NCI-H2029 (cell line): ENCODE measurements at regions not wholly inside any gene's neighbourhood (a gene's known extent, or its start where the extent isn't known, plus 50 kb on each side); places are given as distances from the start of the nearest gene placed in this dataset.

Experiments used
- DNase-seq: peaks from one replicate; lab custom pipeline; 2025; lab: John Stamatoyannopoulos, UW

GRCh38 chr4:181503687-181504390, 739.4 kb upstream of the TENM3 start:
- DNase-seq = no peak

GRCh38 chr4:181504924-181505323, 738.3 kb upstream of the TENM3 start:
- DNase-seq = no peak

GRCh38 chr4:181507180-181507835, 735.9 kb upstream of the TENM3 start:
- no peak for DNase-seq

GRCh38 chr4:181507938-181508337, 735.3 kb upstream of the TENM3 start:
- DNase-seq = no peak

GRCh38 chr4:181508601-181509000, 734.6 kb upstream of the TENM3 start:
- no peak for DNase-seq

- no peak for DNase-seq
Observed at GRCh38 chr4:181509073-181509472, 734.1 kb upstream of the TENM3 start.

- DNase-seq = no peak
Observed at GRCh38 chr4:181517491-181517890, 725.7 kb upstream of the TENM3 start.

- no peak for DNase-seq
Observed at GRCh38 chr4:181520790-181521189, 722.4 kb upstream of the TENM3 start.

GRCh38 chr4:181523973-181524372, 719.2 kb upstream of the TENM3 start:
- no peak for DNase-seq

- no peak for DNase-seq
Observed at GRCh38 chr4:181524499-181524898, 718.7 kb upstream of the TENM3 start.

GRCh38 chr4:181525634-181526033, 717.6 kb upstream of the TENM3 start:
- DNase-seq = no peak

- DNase-seq = peak; percentile 73
Observed at GRCh38 chr4:181528570-181529184, 714.5 kb upstream of the TENM3 start.

- peak; percentile 12 for DNase-seq
Observed at GRCh38 chr4:181529537-181529936, 713.7 kb upstream of the TENM3 start.

- DNase-seq = no peak
Observed at GRCh38 chr4:181536196-181536746, 706.9 kb upstream of the TENM3 start.

GRCh38 chr4:181536811-181537434, 706.3 kb upstream of the TENM3 start:
- no peak for DNase-seq

GRCh38 chr4:181538431-181538830, 704.8 kb upstream of the TENM3 start:
- DNase-seq = no peak

GRCh38 chr4:181541396-181541795, 701.8 kb upstream of the TENM3 start:
- no peak for DNase-seq

- peak; percentile 32 for DNase-seq
Observed at GRCh38 chr4:181548873-181549575, 694.2 kb upstream of the TENM3 start.

GRCh38 chr4:181549576-181550188, 693.5 kb upstream of the TENM3 start:
- DNase-seq = no peak

GRCh38 chr4:181550381-181550780, 692.8 kb upstream of the TENM3 start:
- DNase-seq = no peak

- DNase-seq = no peak
Observed at GRCh38 chr4:181559637-181560036, 683.6 kb upstream of the TENM3 start.
